Aorta (tissue), 5 donors: ENCODE measurements at regions not wholly inside any gene's neighbourhood (a gene's known extent, or its start where the extent isn't known, plus 50 kb on each side); places are given as distances from the start of the nearest gene placed in this dataset.

Experiments used
- ATAC-seq: fragments of 200-7000 bp; cut with Tn5 transposase; one replicate; pipeline ENCODE4 v1.9.1; 2022; ENCODE audit warnings: moderate library complexity; ENCODE audit not compliant: low FRiP score
- DNase-seq, 2 donors: peaks; one replicate each; pipeline ENCODE4 v3.0.0-alpha.2; 2020
- H3K27ac ChIP-seq, 2 donors: one replicate each; pipeline ENCODE4 v1.5.1; 2013; ENCODE audit warnings: low read length in 2 of 2, mild to moderate bottlenecking in 2 of 2, moderate library complexity in 2 of 2, control low read depth in 1 of 2, inconsistent platforms in 1 of 2, low read depth in 1 of 2
- H3K27me3 ChIP-seq, 2 donors: one replicate each; pipeline ENCODE4 v1.6.1; 2013; ENCODE audit warnings: control low read depth in 1 of 2, low read length in 1 of 2, mild to moderate bottlenecking in 1 of 2, moderate library complexity in 1 of 2; ENCODE audit not compliant: insufficient read depth in 2 of 2, control insufficient read depth in 1 of 2
- H3K36me3 ChIP-seq, 2 donors: one replicate each; pipeline ENCODE4 v1.6.1; 2013; ENCODE audit warnings: control low read depth in 1 of 2, low read length in 1 of 2, mild to moderate bottlenecking in 1 of 2; ENCODE audit not compliant: insufficient read depth in 2 of 2, control insufficient read depth in 1 of 2
- H3K4me1 ChIP-seq, 2 donors: one replicate each; pipeline ENCODE4 v1.6.1; 2013; ENCODE audit warnings: low read length in 2 of 2, control low read depth in 1 of 2, mild to moderate bottlenecking in 1 of 2, moderate library complexity in 1 of 2; ENCODE audit not compliant: insufficient read depth in 2 of 2, control insufficient read depth in 1 of 2
- H3K4me3 ChIP-seq, 2 donors: one replicate each; pipeline ENCODE4 v1.5.1; 2013; ENCODE audit warnings: low read length in 2 of 2, control low read depth in 1 of 2, mild to moderate bottlenecking in 1 of 2
- H3K9me3 ChIP-seq: one replicate; pipeline ENCODE4 v1.6.1; 2013; ENCODE audit warnings: mild to moderate bottlenecking, low read length; ENCODE audit not compliant: control insufficient read depth
- WGBS, 2 donors: extraction: QIAGEN DNeasy Blood & Tissue Kit; methylation state at CpG; one replicate each; pipeline ENCODE4 v1.1.7; 2013; 5-methylcytosine and 5-hydroxymethylcytosine counted together
- intact Hi-C, 2 donors: fragments of 100-400 bp; cut with DNase I; formaldehyde crosslinking; loops; one replicate each; pipeline versions ENCODE4 v1.14.2 to v1.15.0; 2022
- donor health status: healthy with polysubstance abuse.
- donor health status: Bipolar disorder and iron deficiency.
- donor health status: DM: no; HTN: no; CAD: no.
- donor health status: DM: no; HTN: no; CAD: no.
- donor health status: DM: yes; HTN: yes; CAD: no.

DNA sequence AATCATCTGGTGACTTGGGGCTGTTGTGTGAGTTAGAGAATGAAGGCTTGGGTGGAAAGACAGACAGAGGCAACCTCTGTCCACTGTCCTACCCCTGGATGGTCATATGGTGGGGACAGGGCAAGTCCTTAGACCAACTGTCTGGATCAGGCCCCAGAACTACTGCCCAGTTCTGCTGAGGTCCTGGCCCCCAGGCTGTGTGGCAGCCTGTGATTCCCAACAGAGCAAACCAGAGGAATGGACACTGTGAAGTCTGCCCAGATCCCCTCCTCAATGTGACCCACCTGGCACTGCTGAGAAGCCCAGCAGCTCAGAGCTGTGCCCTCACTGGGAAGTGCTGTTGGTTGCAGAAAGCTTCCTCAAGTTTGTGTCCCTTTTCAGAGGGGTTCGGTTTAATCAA, 69.0 kb downstream of the GGTLC2 start:
- no peak for DNase-seq
- whole genome bisulfite sequencing, 2 donors, result 91 to 100% methylated on average over 1 of the region's 1 CpG
- intact Hi-C loops, result no loop called here

GRCh38 chr22:22714600-22715335, 70.4 kb downstream of the GGTLC2 start:
- Histone ChIP-seq H3K4me1 (no peaks in the 10 kb centered on the region), H3K36me3 (no peaks in the 10 kb centered on the region), H3K27ac (no peak overlapping the region), H3K4me3 (no peak overlapping the region), H3K9me3 (no peaks in the 10 kb centered on the region), H3K27me3 (peaks cover 0 to 1% of the 10 kb centered on the region in 2 donors)
- ATAC-seq (no peak), DNase-seq (no peak)
- 66 to 70% methylated on average over 7 of the region's 7 CpGs for WGBS, 2 donors
- intact Hi-C loops, result no loop called here

More for the DNA sequence above, 69.0 kb downstream of the GGTLC2 start:
- Histone ChIP-seq H3K9me3 (no peaks in the 10 kb centered on the region), H3K4me3 (no peak overlapping the region), H3K36me3 (no peaks in the 10 kb centered on the region), H3K27ac (no peak overlapping the region), H3K4me1 (no peaks in the 10 kb centered on the region), H3K27me3 (no peaks in the 10 kb centered on the region)
- ATAC-seq, result no peak

GRCh38 chr22:22716136-22716665, 71.8 kb downstream of the GGTLC2 start:
- no peaks in the 10 kb centered on the region for H3K36me3 ChIP-seq
- H3K4me3 ChIP-seq, result no peak overlapping the region
- no peak overlapping the region for H3K27ac ChIP-seq
- ATAC-seq, result no peak
- intact Hi-C loops, result no loop called here
- H3K27me3 ChIP-seq, result peaks cover 0 to 4% of the 10 kb centered on the region in 2 donors
- H3K9me3 ChIP-seq, result no peaks in the 10 kb centered on the region
- WGBS, 2 donors, result 80 to 81% methylated on average over 6 of the region's 6 CpGs
- DNase-seq, result no peak
- no peaks in the 10 kb centered on the region for H3K4me1 ChIP-seq

DNA sequence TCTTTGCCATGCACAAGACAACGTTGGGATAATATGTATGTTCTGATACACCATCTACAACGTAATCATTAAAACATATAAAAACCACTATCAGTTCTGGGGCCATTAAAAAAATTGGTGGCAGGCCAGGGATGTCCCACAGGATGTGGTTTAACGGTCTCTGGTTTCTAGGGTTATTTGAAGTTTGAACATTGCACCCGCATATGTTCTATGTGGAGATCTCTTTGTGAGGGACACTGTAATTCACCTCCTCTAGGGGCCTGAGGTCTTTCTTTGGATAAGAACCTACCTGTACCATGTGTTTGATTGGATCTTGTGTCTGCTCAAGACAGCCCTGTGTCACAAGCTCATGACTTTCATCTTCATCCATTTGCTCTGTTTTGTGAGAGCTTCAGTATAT, 73.2 kb downstream of the GGTLC2 start:
- WGBS, 2 donors, result 73 to 76% methylated on average over 4 of the region's 4 CpGs
- DNase-seq, result no peak

DNA sequence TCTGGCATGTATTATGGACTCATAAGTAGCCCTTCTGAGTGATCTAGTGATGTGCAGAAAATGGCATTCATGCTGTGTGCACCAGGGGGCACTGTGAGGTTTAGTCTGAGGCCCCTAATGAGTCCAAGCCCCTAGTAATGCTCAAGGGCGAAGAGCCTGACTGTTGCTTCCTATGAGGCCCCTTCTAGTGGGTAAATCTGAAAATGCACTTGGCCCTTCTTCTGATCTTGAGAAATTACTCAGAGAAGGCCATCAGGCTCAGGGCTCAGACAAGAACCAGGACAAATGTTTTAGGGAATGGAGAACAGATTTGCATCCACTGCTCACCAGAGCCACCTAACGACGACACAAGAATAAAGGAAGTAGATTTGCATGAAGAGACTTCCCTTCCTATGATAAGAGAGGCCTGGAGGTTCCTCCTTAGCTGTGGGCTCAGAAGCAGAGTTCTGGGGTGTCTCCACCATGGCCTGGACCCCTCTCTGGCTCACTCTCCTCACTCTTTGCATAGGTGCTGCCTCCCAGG, 75.8 kb downstream of the GGTLC2 start:
- H3K36me3 ChIP-seq, result no peaks in the 10 kb centered on the region
- intact Hi-C loops, result no loop called here
- ATAC-seq, result peak; percentile 38
- H3K27me3 ChIP-seq, result peaks cover 0 to 6% of the 10 kb centered on the region in 2 donors
- no peak overlapping the region for H3K27ac ChIP-seq
- WGBS, 2 donors, result 21 to 33% methylated on average over 3 of the region's 3 CpGs
- no peaks in the 10 kb centered on the region for H3K4me1 ChIP-seq
- no peaks in the 10 kb centered on the region for H3K9me3 ChIP-seq
- no peak for DNase-seq
- no peak overlapping the region for H3K4me3 ChIP-seq

More for the DNA sequence above, 73.2 kb downstream of the GGTLC2 start:
- H3K27me3 ChIP-seq, result peaks cover 0 to 6% of the 10 kb centered on the region in 2 donors
- H3K9me3 ChIP-seq, result no peaks in the 10 kb centered on the region
- intact Hi-C loops, result no loop called here
- ATAC-seq, result no peak
- H3K4me3 ChIP-seq, result no peak overlapping the region
- H3K27ac ChIP-seq, result no peak overlapping the region
- H3K4me1 ChIP-seq, result no peaks in the 10 kb centered on the region
- no peaks in the 10 kb centered on the region for H3K36me3 ChIP-seq

- 81 to 87% methylated on average over 6 of the region's 6 CpGs for WGBS, 2 donors
- Histone ChIP-seq H3K27me3 (peaks cover 0 to 6% of the 10 kb centered on the region in 2 donors), H3K27ac (no peak overlapping the region), H3K4me3 (no peak overlapping the region), H3K36me3 (no peaks in the 10 kb centered on the region), H3K4me1 (no peaks in the 10 kb centered on the region), H3K9me3 (no peaks in the 10 kb centered on the region)
- ATAC-seq, result peak; percentile 26
- DNase-seq, result peak in 1 of 2 donors; percentile 69
- intact Hi-C loops, result no loop called here
These were observed 76.4 kb downstream of the GGTLC2 start for GRCh38 chr22:22720724-22721261.

GRCh38 chr22:22721681-22722354, 77.4 kb downstream of the GGTLC2 start:
- DNase-seq (no peak), ATAC-seq (no peak)
- Histone ChIP-seq H3K4me1 (no peaks in the 10 kb centered on the region), H3K4me3 (no peak overlapping the region), H3K27me3 (peaks cover 0 to 6% of the 10 kb centered on the region in 2 donors), H3K9me3 (no peaks in the 10 kb centered on the region), H3K27ac (no peak overlapping the region), H3K36me3 (no peaks in the 10 kb centered on the region)
- intact Hi-C loops, result no loop called here
- 67 to 74% methylated on average over 5 of the region's 5 CpGs for WGBS, 2 donors

- H3K4me1 ChIP-seq, result no peaks in the 10 kb centered on the region
- 87 to 91% methylated on average over 5 of the region's 5 CpGs for WGBS, 2 donors
- no peaks in the 10 kb centered on the region for H3K27me3 ChIP-seq
- no peak overlapping the region for H3K27ac ChIP-seq
- DNase-seq (no peak), ATAC-seq (no peak)
- H3K9me3 ChIP-seq, result no peaks in the 10 kb centered on the region
- no peaks in the 10 kb centered on the region for H3K36me3 ChIP-seq
- intact Hi-C loops, result no loop called here
- no peak overlapping the region for H3K4me3 ChIP-seq
These were observed 84.0 kb downstream of the GGTLC2 start for GRCh38 chr22:22728382-22728781.
